H9 (cell line): ENCODE measurements at regions not wholly inside any gene's neighbourhood (a gene's known extent, or its start where the extent isn't known, plus 50 kb on each side); places are given as distances from the start of the nearest gene placed in this dataset.

Experiments
- DNase-seq: peaks from one replicate; pipeline ENCODE4 v3.0.0-alpha.2; 2017
- H2AFZ ChIP-seq: one replicate; pipeline ENCODE4 v1.6.1; 2013; ENCODE audit warnings: mild to moderate bottlenecking, low read length, control low read depth, moderate library complexity
- H2AK5ac ChIP-seq: 2 replicates; pipeline ENCODE4 v1.6.1; 2013; ENCODE audit warnings: low read length, control low read depth, mixed read lengths; ENCODE audit not compliant: insufficient read length
- H2BK120ac ChIP-seq: one replicate; pipeline ENCODE4 v1.6.1; 2013; ENCODE audit warnings: low read depth, mild to moderate bottlenecking, low read length, control low read depth, inconsistent platforms; ENCODE audit not compliant: poor library complexity, severe bottlenecking
- H2BK12ac ChIP-seq: 2 replicates; pipeline ENCODE4 v1.6.1; 2013; ENCODE audit warnings: low read length, control low read depth, mixed read lengths, low read depth; ENCODE audit not compliant: insufficient read length
- H2BK15ac ChIP-seq: 2 replicates; pipeline ENCODE4 v1.6.1; 2013; ENCODE audit warnings: low read depth, low read length, control low read depth
- H2BK20ac ChIP-seq: one replicate; pipeline ENCODE4 v1.6.1; 2013; ENCODE audit warnings: low read depth, mild to moderate bottlenecking, low read length, control low read depth, inconsistent platforms; ENCODE audit not compliant: poor library complexity, severe bottlenecking
- H2BK5ac ChIP-seq: 2 replicates; pipeline ENCODE4 v1.6.1; 2013; ENCODE audit warnings: low read length, control low read depth, mixed read lengths; ENCODE audit not compliant: insufficient read length
- H3K14ac ChIP-seq: 2 replicates; pipeline ENCODE4 v1.6.1; 2013; ENCODE audit warnings: low read length, control low read depth; ENCODE audit not compliant: insufficient read depth
- H3K18ac ChIP-seq: 2 replicates; pipeline ENCODE4 v1.6.1; 2013; ENCODE audit warnings: low read depth, mild to moderate bottlenecking, mixed read lengths, low read length, control low read depth; ENCODE audit not compliant: insufficient read length
- H3K23ac ChIP-seq: 2 replicates; pipeline ENCODE4 v1.6.1; 2013; ENCODE audit warnings: low read length, control low read depth, mixed read lengths, low read depth; ENCODE audit not compliant: insufficient read length
- H3K23me2 ChIP-seq: 2 replicates; pipeline ENCODE4 v1.6.1; 2013; ENCODE audit warnings: low read depth, mild to moderate bottlenecking, mixed read lengths, low read length, control low read depth; ENCODE audit not compliant: insufficient read length, poor library complexity, severe bottlenecking
- H3K27ac ChIP-seq: 2 replicates; pipeline ENCODE4 v1.5.1; 2013; ENCODE audit warnings: low read length, control low read depth, mixed read lengths, low read depth; ENCODE audit not compliant: insufficient read length
- H3K27me3 ChIP-seq: 2 replicates; pipeline ENCODE4 v1.6.1; 2013; ENCODE audit warnings: low read length, control low read depth, inconsistent platforms; ENCODE audit not compliant: insufficient read depth
- H3K4ac ChIP-seq: 2 replicates; pipeline ENCODE4 v1.6.1; 2013; ENCODE audit warnings: low read depth, mild to moderate bottlenecking, control low read depth, inconsistent platforms, low read length, moderate library complexity
- H3K4me1 ChIP-seq: 2 replicates; pipeline ENCODE4 v1.6.1; 2013; ENCODE audit warnings: low read length, control low read depth, inconsistent platforms; ENCODE audit not compliant: insufficient read depth
- H3K4me2 ChIP-seq: 2 replicates; pipeline ENCODE4 v1.6.1; 2013; ENCODE audit warnings: low read length, control low read depth, mixed read lengths; ENCODE audit not compliant: insufficient read length, insufficient read depth
- H3K56ac ChIP-seq: 2 replicates; pipeline ENCODE4 v1.6.1; 2013; ENCODE audit warnings: low read depth, mild to moderate bottlenecking, mixed read lengths, low read length, control low read depth; ENCODE audit not compliant: insufficient read length
- H3K79me1 ChIP-seq: 2 replicates; pipeline ENCODE4 v1.6.1; 2013; ENCODE audit warnings: low read depth, mild to moderate bottlenecking, moderate library complexity, low read length, control low read depth, inconsistent platforms; ENCODE audit not compliant: insufficient read depth, poor library complexity, severe bottlenecking
- H3K79me2 ChIP-seq: 2 replicates; pipeline ENCODE4 v1.6.1; 2013; ENCODE audit warnings: low read length, control low read depth, inconsistent platforms; ENCODE audit not compliant: insufficient read depth
- H3K9ac ChIP-seq: 2 replicates; pipeline ENCODE4 v1.6.1; 2013; ENCODE audit warnings: low read length, control low read depth, mixed read lengths; ENCODE audit not compliant: insufficient read length; ENCODE audit errors: extremely low read depth
- H3K9me3 ChIP-seq: one replicate; pipeline ENCODE4 v1.6.1; 2013; ENCODE audit warnings: low read depth, low read length, inconsistent platforms; ENCODE audit not compliant: control insufficient read depth
- H3T11ph ChIP-seq: one replicate; pipeline ENCODE4 v1.6.1; 2013; ENCODE audit warnings: mild to moderate bottlenecking, low read length, control low read depth, inconsistent platforms
- H4K20me1 ChIP-seq: one replicate; pipeline ENCODE4 v1.6.1; 2013; ENCODE audit not compliant: control insufficient read depth, insufficient read length, insufficient read depth
- H4K5ac ChIP-seq: 2 replicates; pipeline ENCODE4 v1.6.1; 2013; ENCODE audit warnings: low read depth, mild to moderate bottlenecking, mixed read lengths, low read length, control low read depth; ENCODE audit not compliant: insufficient read length
- H4K8ac ChIP-seq: replicated peaks from 2 replicates; pipeline ENCODE4 v1.6.1; 2013; ENCODE audit warnings: low read length, control low read depth, mixed read lengths, low read depth; ENCODE audit not compliant: insufficient read length
- H4K91ac ChIP-seq: 2 replicates; pipeline ENCODE4 v1.6.1; 2013; ENCODE audit warnings: low read depth, mild to moderate bottlenecking, moderate library complexity, mixed read lengths, low read length, control low read depth; ENCODE audit not compliant: insufficient read length
- H3K27ac Mint-ChIP-seq, 3 experiments: 2 replicates in 2 of 3; 3 replicates in 1 of 3; pipeline ENCODE4 v1.8.0; 2020 to 2021; ENCODE audit warnings: mixed read lengths in 3 of 3, mild to moderate bottlenecking in 1 of 3, moderate library complexity in 1 of 3
- H3K27me3 Mint-ChIP-seq: 2 replicates; pipeline ENCODE4 v1.8.0; 2021; ENCODE audit warnings: low read depth, mild to moderate bottlenecking, moderate library complexity, mixed read lengths
- H3K36me3 Mint-ChIP-seq, 3 experiments: 2 replicates in 2 of 3; 3 replicates in 1 of 3; pipeline ENCODE4 v1.8.0; 2020 to 2021; ENCODE audit warnings: low read depth in 3 of 3, mixed read lengths in 3 of 3; ENCODE audit not compliant: insufficient read depth in 1 of 3
- H3K4me1 Mint-ChIP-seq, 2 experiments: 2 replicates each; pipeline ENCODE4 v1.8.0; 2020; ENCODE audit warnings: mixed read lengths in 2 of 2
- H3K4me3 Mint-ChIP-seq, 2 experiments: 2 replicates in 1 of 2; 3 replicates in 1 of 2; pipeline ENCODE4 v1.8.0; 2020 to 2021; ENCODE audit warnings: mild to moderate bottlenecking in 2 of 2, mixed read lengths in 2 of 2, moderate library complexity in 1 of 2
- H3K9me3 Mint-ChIP-seq, 2 experiments: 2 replicates in 1 of 2; 3 replicates in 1 of 2; pipeline ENCODE4 v1.8.0; 2020; ENCODE audit warnings: mild to moderate bottlenecking in 2 of 2, mixed read lengths in 2 of 2, moderate library complexity in 1 of 2
- WGBS: extraction: QIAGEN DNeasy Blood & Tissue Kit; methylation state at CpG from one replicate; pipeline ENCODE4 v1.1.7; 2013; ENCODE audit warnings: missing lambda C conversion rate, low lambda C conversion rate, mixed read lengths; ENCODE audit not compliant: insufficient read length; ENCODE audit errors: extremely low coverage; 5-methylcytosine and 5-hydroxymethylcytosine counted together
- TF ChIP-seq, protein P1 (sequence below): fragments of 200-600 bp; sonication (generic); conservative IDR thresholded peaks from 3 replicates; pipeline ENCODE4 v1.8.0; 2021; ENCODE audit warnings: antibody characterized with exemption, mild to moderate bottlenecking

DNA sequence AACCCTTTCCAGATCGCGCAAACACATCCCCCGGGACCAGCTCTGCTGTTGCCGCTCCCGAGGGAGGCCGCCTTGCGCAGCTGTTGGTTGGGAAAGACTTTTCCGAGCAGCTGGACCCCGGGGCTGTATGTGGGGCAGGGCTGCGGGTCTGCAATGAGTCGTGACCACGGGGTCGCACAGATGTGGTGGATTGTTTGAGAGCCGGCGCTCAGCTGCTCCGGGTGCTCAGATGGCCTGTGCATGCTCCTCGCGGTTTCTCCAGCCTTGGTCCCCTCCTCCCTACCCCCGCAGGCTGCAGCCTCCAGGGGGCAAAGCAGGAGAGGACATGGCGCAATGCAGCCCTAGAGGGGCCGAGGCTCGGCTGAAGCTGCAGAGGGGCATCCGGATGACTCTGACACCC is 105.2 kb upstream of the OTOS start:
- TF ChIP-seq, protein P1, sequence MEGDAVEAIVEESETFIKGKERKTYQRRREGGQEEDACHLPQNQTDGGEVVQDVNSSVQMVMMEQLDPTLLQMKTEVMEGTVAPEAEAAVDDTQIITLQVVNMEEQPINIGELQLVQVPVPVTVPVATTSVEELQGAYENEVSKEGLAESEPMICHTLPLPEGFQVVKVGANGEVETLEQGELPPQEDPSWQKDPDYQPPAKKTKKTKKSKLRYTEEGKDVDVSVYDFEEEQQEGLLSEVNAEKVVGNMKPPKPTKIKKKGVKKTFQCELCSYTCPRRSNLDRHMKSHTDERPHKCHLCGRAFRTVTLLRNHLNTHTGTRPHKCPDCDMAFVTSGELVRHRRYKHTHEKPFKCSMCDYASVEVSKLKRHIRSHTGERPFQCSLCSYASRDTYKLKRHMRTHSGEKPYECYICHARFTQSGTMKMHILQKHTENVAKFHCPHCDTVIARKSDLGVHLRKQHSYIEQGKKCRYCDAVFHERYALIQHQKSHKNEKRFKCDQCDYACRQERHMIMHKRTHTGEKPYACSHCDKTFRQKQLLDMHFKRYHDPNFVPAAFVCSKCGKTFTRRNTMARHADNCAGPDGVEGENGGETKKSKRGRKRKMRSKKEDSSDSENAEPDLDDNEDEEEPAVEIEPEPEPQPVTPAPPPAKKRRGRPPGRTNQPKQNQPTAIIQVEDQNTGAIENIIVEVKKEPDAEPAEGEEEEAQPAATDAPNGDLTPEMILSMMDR, result no peak
- Histone ChIP-seq H3T11ph (no peak overlapping the region), H3K4ac (no peak overlapping the region), H3K4me1 (no peaks in the 10 kb centered on the region), H3K56ac (no peak overlapping the region), H3K27ac (no peak overlapping the region), H3K23me2 (no peaks in the 10 kb centered on the region), H2BK20ac (no peak overlapping the region), H3K4me2 (no peak overlapping the region), H4K8ac (no peak overlapping the region), H3K27me3 (no peaks in the 10 kb centered on the region), H2BK12ac (no peak overlapping the region), H3K18ac (no peak overlapping the region), H3K9ac (no peak overlapping the region), H3K14ac (no peak overlapping the region), H4K91ac (no peak overlapping the region), H2BK5ac (no peak overlapping the region), H4K20me1 (no peaks in the 10 kb centered on the region), H3K23ac (no peak overlapping the region), H3K79me1 (no peaks in the 10 kb centered on the region), H3K79me2 (no peaks in the 10 kb centered on the region), H2BK15ac (no peak overlapping the region), H4K5ac (no peak overlapping the region), H3K9me3 (no peaks in the 10 kb centered on the region), H2BK120ac (no peak overlapping the region), H2AK5ac (no peak overlapping the region), H2AFZ (no peak overlapping the region)
- H3K4me3 Mint-ChIP-seq, result no peak overlapping the region
- no peaks in the 10 kb centered on the region; a peak in 1 of 5 replicates for H3K9me3 Mint-ChIP-seq
- DNase-seq, result peak; percentile 31
- H3K27me3 Mint-ChIP-seq, result peaks cover 12% of the 10 kb centered on the region
- no peaks in the 10 kb centered on the region for H3K36me3 Mint-ChIP-seq
- no CpG with 5 or more reads among the region's 23 CpGs for WGBS
- H3K27ac Mint-ChIP-seq, result no peak overlapping the region; a peak in 1 of 7 replicates
- H3K4me1 Mint-ChIP-seq, result peaks cover 0 to 10% of the 10 kb centered on the region in 2 experiments; a peak in 3 of 4 replicates
